ENCODE measurements at regions not wholly inside any gene's neighbourhood (a gene's known extent, or its start where the extent isn't known, plus 50 kb on each side); places are given as distances from the start of the nearest gene placed in this dataset.

- H3K79me2 ChIP-seq (ENCODE audit: control insufficient read depth, insufficient read depth, low read length), result no peaks in the 10 kb centered on the region
- ATAC-seq (ENCODE audit: low read depth) (no peak), DNase-seq (no peak)
- WGBS (ENCODE audit: insufficient coverage), result 80% methylated on average over 1 of the region's 2 CpGs
- TF ChIP-seq EZH2 (IDR thresholded peaks at IDR 0.05; ENCODE audit: borderline replicate concordance, insufficient read depth, low read depth, low read length, poor library complexity, severe bottlenecking) (no peak), CTCF (IDR thresholded peaks at IDR 0.05) (no peak)
- H3K4me1 ChIP-seq (ENCODE audit: control insufficient read depth in 2 of 2, insufficient read depth in 2 of 2, low read length in 2 of 2), result peaks cover 0 to 4% of the 10 kb centered on the region in 2 donors
- no peaks in the 10 kb centered on the region for H3K36me3 ChIP-seq (replicated peaks in 1 of 2; ENCODE audit: control extremely low read depth in 1 of 2, control insufficient read depth in 1 of 2, extremely low read depth in 1 of 2, insufficient read depth in 2 of 2, low read length in 1 of 2)
- Mint-ChIP-seq H3K27ac (no peak overlapping the region), H3K4me1 (peaks cover 5% of the 10 kb centered on the region), H3K27me3 (peaks cover 9% of the 10 kb centered on the region), H3K9me3 (ENCODE audit: insufficient read depth) (peaks cover 4% of the 10 kb centered on the region), H3K4me3 (no peak overlapping the region)
- no peak overlapping the region for H2AFZ ChIP-seq (ENCODE audit: insufficient read depth, low read depth, low read length, poor library complexity, severe bottlenecking)
- peaks cover 0 to 1% (median 0%) of the 10 kb centered on the region in 3 donors for H3K9me3 ChIP-seq (ENCODE audit: control extremely low read depth in 1 of 3, control insufficient read depth in 2 of 3, insufficient read depth in 1 of 3, low read length in 2 of 3)
- H4K20me1 ChIP-seq (ENCODE audit: control insufficient read depth, insufficient read depth, low read length, poor library complexity, severe bottlenecking), result no peaks in the 10 kb centered on the region
- no peak overlapping the region for H3K9ac ChIP-seq (ENCODE audit: low read length)
- no peaks in the 10 kb centered on the region for H3K27me3 ChIP-seq (replicated peaks in 1 of 4; ENCODE audit: control extremely low read depth in 1 of 4, control insufficient read depth in 3 of 4, insufficient read depth in 4 of 4, low read length in 3 of 4)
- H3K4me3 ChIP-seq (ENCODE audit: control extremely low read depth in 1 of 5, extremely low read depth in 1 of 5, insufficient read depth in 1 of 5, low read depth in 2 of 5, low read length in 4 of 5), result no peak overlapping the region
- CTCF ChIA-PET, result no interaction called here
- intact Hi-C loops (cut with micrococcal nuclease), result no loop called here
- no peak overlapping the region for H3K27ac ChIP-seq (ENCODE audit: low read length in 2 of 2)
- H3K4me2 ChIP-seq (replicated peaks; ENCODE audit: low read depth, low read length, poor library complexity, severe bottlenecking), result no peak overlapping the region
- POLR2A ChIA-PET, result no interaction called here
Observed at GRCh38 chr13:79128158-79128557, 277.9 kb downstream of the RBM26 start.

- Histone ChIP-seq H3K4me1 (ENCODE audit: control insufficient read depth in 2 of 2, insufficient read depth in 2 of 2, low read length in 2 of 2) (peaks cover 0 to 4% of the 10 kb centered on the region in 2 donors), H4K20me1 (ENCODE audit: control insufficient read depth, insufficient read depth, low read length, poor library complexity, severe bottlenecking) (no peaks in the 10 kb centered on the region), H3K4me3 (ENCODE audit: control extremely low read depth in 1 of 5, extremely low read depth in 1 of 5, insufficient read depth in 1 of 5, low read depth in 2 of 5, low read length in 4 of 5) (no peak overlapping the region), H3K27me3 (replicated peaks in 1 of 4; ENCODE audit: control extremely low read depth in 1 of 4, control insufficient read depth in 3 of 4, insufficient read depth in 4 of 4, low read length in 3 of 4) (no peaks in the 10 kb centered on the region), H3K9me3 (ENCODE audit: control extremely low read depth in 1 of 3, control insufficient read depth in 2 of 3, insufficient read depth in 1 of 3, low read length in 2 of 3) (peaks cover 0 to 1% (median 0%) of the 10 kb centered on the region in 3 donors), H3K9ac (ENCODE audit: low read length) (no peak overlapping the region), H3K36me3 (replicated peaks in 1 of 2; ENCODE audit: control extremely low read depth in 1 of 2, control insufficient read depth in 1 of 2, extremely low read depth in 1 of 2, insufficient read depth in 2 of 2, low read length in 1 of 2) (no peaks in the 10 kb centered on the region), H2AFZ (ENCODE audit: insufficient read depth, low read depth, low read length, poor library complexity, severe bottlenecking) (no peak overlapping the region), H3K4me2 (replicated peaks; ENCODE audit: low read depth, low read length, poor library complexity, severe bottlenecking) (no peak overlapping the region), H3K79me2 (ENCODE audit: control insufficient read depth, insufficient read depth, low read length) (no peaks in the 10 kb centered on the region), H3K27ac (ENCODE audit: low read length in 2 of 2) (no peak overlapping the region)
- TF ChIP-seq CTCF (IDR thresholded peaks at IDR 0.05) (no peak), EZH2 (IDR thresholded peaks at IDR 0.05; ENCODE audit: borderline replicate concordance, insufficient read depth, low read depth, low read length, poor library complexity, severe bottlenecking) (no peak)
- peaks cover 2% of the 10 kb centered on the region for H3K9me3 Mint-ChIP-seq (ENCODE audit: insufficient read depth)
- ATAC-seq (ENCODE audit: low read depth) (no peak), DNase-seq (no peak)
- ChIA-PET POLR2A (no interaction called here), CTCF (no interaction called here)
- no CpG with 5 or more reads among the region's 1 CpG for WGBS (ENCODE audit: insufficient coverage)
- H3K27me3 Mint-ChIP-seq, result peaks cover 7% of the 10 kb centered on the region
- H3K27ac Mint-ChIP-seq, result no peak overlapping the region
- H3K4me3 Mint-ChIP-seq, result no peak overlapping the region
- intact Hi-C loops (cut with micrococcal nuclease), result no loop called here
- peaks cover 5% of the 10 kb centered on the region for H3K4me1 Mint-ChIP-seq
Observed at GRCh38 chr13:79126706-79127105, 279.3 kb downstream of the RBM26 start.
